BJ (cell line): ENCODE measurements at regions not wholly inside any gene's neighbourhood (a gene's known extent, or its start where the extent isn't known, plus 50 kb on each side); places are given as distances from the start of the nearest gene placed in this dataset.

Experiments
- CTCF ChIA-PET: fragments of 350-600 bp; formaldehyde crosslinking; extraction: SDS; loops from one replicate; lab custom pipeline; 2021; ENCODE audit warnings: antibody characterized with exemption, inconsistent platforms; lab: Yijun Ruan, JAX
- POLR2A ChIA-PET: fragments of 300-600 bp; sonication (Branson Sonifier 250); formaldehyde crosslinking; extraction: SDS; loops from one replicate; lab custom pipeline; 2021; ENCODE audit warnings: antibody characterized with exemption; lab: Charles Lee
- DNase-seq: peaks from one replicate; pipeline ENCODE4 v3.0.0-alpha.2; 2011; ENCODE audit warnings: low read depth
- H3K27me3 ChIP-seq: 2 replicates; pipeline ENCODE4 v1.6.0; 2011; ENCODE audit warnings: low read length; ENCODE audit not compliant: control insufficient read depth, insufficient read depth
- H3K36me3 ChIP-seq: 2 replicates; pipeline ENCODE4 v1.5.1; 2011; ENCODE audit warnings: low read length; ENCODE audit not compliant: control insufficient read depth, insufficient read depth
- H3K4me3 ChIP-seq: 2 replicates; pipeline ENCODE4 v1.5.1; 2011; ENCODE audit warnings: low read depth, mild to moderate bottlenecking, control low read depth, low read length
- TF ChIP-seq, protein P1 (sequence below): IDR thresholded peaks from 2 replicates; pipeline ENCODE4 v1.5.1; 2011; ENCODE audit warnings: low read depth, mild to moderate bottlenecking, control low read depth, inconsistent platforms, low read length, moderate library complexity; ENCODE audit not compliant: insufficient read depth

DNA sequence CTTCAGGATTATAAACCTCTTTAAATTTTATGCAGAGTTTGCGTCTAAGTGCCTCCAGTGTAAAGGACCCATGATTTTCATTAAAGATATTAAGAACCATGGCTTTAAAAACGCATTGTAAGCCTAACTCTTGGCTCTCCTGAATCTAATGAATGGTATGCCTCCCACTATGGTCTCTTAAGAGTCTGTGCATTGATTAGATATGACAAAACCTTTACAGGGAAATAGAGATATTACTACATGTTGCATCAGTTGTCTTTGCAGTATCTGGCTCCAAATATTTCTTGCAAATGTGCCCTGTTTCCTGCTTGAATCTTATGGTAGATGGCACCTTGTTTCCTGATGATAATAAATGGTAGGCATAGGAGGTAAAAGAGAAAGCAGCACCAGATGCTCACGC, 189.3 kb upstream of the FSHR start:
- POLR2A ChIA-PET, result no interaction called here
- H3K36me3 ChIP-seq, result no peaks in the 10 kb centered on the region
- no peak for DNase-seq
- H3K27me3 ChIP-seq, result no peaks in the 10 kb centered on the region
- TF ChIP-seq, protein P1, sequence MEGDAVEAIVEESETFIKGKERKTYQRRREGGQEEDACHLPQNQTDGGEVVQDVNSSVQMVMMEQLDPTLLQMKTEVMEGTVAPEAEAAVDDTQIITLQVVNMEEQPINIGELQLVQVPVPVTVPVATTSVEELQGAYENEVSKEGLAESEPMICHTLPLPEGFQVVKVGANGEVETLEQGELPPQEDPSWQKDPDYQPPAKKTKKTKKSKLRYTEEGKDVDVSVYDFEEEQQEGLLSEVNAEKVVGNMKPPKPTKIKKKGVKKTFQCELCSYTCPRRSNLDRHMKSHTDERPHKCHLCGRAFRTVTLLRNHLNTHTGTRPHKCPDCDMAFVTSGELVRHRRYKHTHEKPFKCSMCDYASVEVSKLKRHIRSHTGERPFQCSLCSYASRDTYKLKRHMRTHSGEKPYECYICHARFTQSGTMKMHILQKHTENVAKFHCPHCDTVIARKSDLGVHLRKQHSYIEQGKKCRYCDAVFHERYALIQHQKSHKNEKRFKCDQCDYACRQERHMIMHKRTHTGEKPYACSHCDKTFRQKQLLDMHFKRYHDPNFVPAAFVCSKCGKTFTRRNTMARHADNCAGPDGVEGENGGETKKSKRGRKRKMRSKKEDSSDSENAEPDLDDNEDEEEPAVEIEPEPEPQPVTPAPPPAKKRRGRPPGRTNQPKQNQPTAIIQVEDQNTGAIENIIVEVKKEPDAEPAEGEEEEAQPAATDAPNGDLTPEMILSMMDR, result no peak
- H3K4me3 ChIP-seq, result no peak overlapping the region
- CTCF ChIA-PET, result no interaction called here

DNA sequence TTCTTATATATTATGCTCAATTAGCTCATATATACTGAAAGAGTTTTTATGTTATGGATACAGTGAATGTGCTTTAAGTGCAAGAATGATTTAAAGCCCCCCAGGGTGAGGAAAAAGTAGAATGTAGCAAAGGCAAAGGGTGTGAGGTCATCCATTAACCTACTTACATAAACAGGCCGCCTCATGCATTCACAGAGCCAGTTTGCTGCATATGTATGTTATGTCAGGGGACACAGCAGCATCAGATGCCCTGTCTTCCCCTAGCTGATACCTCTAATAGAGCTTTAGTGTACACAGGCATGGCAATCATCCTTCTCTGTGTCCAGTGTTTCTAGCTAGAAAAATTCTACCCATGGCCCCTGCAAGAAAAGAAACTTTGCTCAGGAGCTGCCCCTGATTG, 187.8 kb upstream of the FSHR start:
- ChIA-PET POLR2A (no interaction called here), CTCF (no interaction called here)
- Histone ChIP-seq H3K4me3 (no peak overlapping the region), H3K36me3 (no peaks in the 10 kb centered on the region), H3K27me3 (no peaks in the 10 kb centered on the region)
- TF ChIP-seq, protein P1, result no peak
- DNase-seq, result no peak

DNA sequence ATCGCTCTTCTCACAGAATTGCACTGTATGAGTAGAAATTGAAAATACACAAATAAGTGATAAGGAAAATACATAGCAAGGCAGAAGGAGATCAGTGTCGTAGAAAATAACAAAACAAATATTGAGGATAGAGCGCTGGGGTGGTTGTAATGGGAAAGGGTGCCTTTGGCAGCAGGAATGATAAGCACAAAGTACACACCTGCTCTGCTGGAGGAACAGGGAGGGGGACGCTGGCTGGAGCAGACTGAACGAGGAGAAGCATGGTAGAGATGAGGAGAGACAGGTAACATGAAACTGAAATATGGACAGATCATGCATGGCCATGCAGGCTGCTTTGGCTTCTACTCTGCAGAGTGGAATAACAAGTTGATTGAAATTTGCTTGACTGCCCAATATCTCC, 181.2 kb upstream of the FSHR start:
- ChIA-PET CTCF (interaction anchor here (0.7 kb wide), 1 partner anchor 128 kb away, joined by 3 read pairs; no protein-coding TSS in a partner anchor), POLR2A (no interaction called here)
- Histone ChIP-seq H3K4me3 (no peak overlapping the region), H3K36me3 (no peaks in the 10 kb centered on the region), H3K27me3 (no peaks in the 10 kb centered on the region)
- DNase-seq, result no peak
- TF ChIP-seq, protein P1, result no peak

DNA sequence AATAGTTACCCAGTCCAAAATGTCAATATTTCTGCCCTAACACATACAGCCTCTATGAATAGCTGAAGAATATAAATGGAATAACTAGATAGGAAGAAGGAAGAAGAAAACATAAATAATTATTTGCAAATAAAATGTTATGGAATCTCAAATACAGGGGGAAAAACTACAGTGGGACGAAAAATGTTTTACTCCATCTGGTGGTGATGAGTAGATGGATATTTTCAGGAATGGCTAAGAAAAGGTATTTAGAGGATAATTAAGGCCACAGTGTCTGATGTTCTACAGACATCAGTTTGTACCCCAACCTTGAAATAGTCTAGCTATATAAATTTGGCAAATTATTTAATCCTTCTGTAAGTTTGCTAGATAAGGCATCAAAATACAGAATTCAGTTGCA, 178.1 kb upstream of the FSHR start:
- H3K4me3 ChIP-seq, result no peak overlapping the region
- H3K36me3 ChIP-seq, result no peaks in the 10 kb centered on the region
- CTCF ChIA-PET, result interaction anchor here (1.1 to 2.7 kb wide), 2 partner anchors 90 to 386 kb away, joined by 3 to 12 read pairs; no protein-coding TSS in a partner anchor
- TF ChIP-seq, protein P1, result no peak
- DNase-seq, result no peak
- POLR2A ChIA-PET, result no interaction called here
- no peaks in the 10 kb centered on the region for H3K27me3 ChIP-seq

DNA sequence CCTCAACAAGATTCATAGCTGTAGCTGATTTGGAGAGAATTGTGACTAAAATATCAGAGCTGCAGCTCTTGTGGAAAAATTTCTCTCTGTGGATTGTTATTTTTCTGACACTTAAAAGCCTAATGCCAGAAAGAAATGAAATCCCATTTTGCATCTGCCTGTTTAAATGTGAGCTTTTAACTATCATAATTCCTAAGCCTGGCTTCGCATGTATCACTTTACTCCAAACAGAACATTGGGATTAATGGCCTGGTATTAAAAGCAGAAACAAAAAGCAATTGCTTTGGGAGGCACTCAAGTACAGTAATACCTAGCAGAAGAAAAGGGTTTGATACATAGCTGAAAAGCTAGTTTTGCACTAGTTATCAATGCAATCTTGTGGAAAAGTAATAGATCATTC, 164.2 kb upstream of the FSHR start:
- DNase-seq, result no peak
- no peak overlapping the region for H3K4me3 ChIP-seq
- no peaks in the 10 kb centered on the region for H3K27me3 ChIP-seq
- TF ChIP-seq, protein P1, result no peak
- H3K36me3 ChIP-seq, result no peaks in the 10 kb centered on the region
- CTCF ChIA-PET, result no interaction called here
- POLR2A ChIA-PET, result no interaction called here
